MCF 10A (cell line): ENCODE measurements at regions not wholly inside any gene's neighbourhood (a gene's known extent, or its start where the extent isn't known, plus 50 kb on each side); places are given as distances from the start of the nearest gene placed in this dataset.

Source experiments
- BruUV-seq: library from RNA; stranded (reverse); fragments of 400-500 nt; replicated peaks from 2 replicates; lab custom pipeline; 2021; lab: Mats Ljungman, UMichigan
- CTCF ChIA-PET: fragments of 300-600 bp; sonication (Branson Sonifier 250); formaldehyde crosslinking; extraction: SDS; loops from one replicate; lab custom pipeline; 2021; ENCODE audit warnings: antibody characterized with exemption, inconsistent platforms; lab: Yijun Ruan, JAX
- POLR2A ChIA-PET: fragments of 300-600, 350-650 bp; sonication (Branson Sonifier 250); formaldehyde crosslinking; extraction: SDS; loops from one replicate; lab custom pipeline; 2020; ENCODE audit warnings: antibody characterized with exemption, inconsistent platforms; lab: Yijun Ruan, JAX
- DNase-seq: peaks from one replicate; pipeline ENCODE4 v3.0.0-alpha.2; 2018; ENCODE audit not compliant: unreplicated experiment
- H3K27ac Mint-ChIP-seq: one replicate; pipeline ENCODE4 v1.8.0; 2022; ENCODE audit warnings: mild to moderate bottlenecking, low read depth, mixed read lengths; ENCODE audit not compliant: unreplicated experiment
- H3K27me3 Mint-ChIP-seq: one replicate; pipeline ENCODE4 v1.8.0; 2022; ENCODE audit warnings: mixed read lengths; ENCODE audit not compliant: insufficient read depth, unreplicated experiment
- H3K36me3 Mint-ChIP-seq: one replicate; pipeline ENCODE4 v1.8.0; 2022; ENCODE audit warnings: mild to moderate bottlenecking, moderate library complexity, mixed read lengths; ENCODE audit not compliant: insufficient read depth, unreplicated experiment
- H3K4me1 Mint-ChIP-seq: one replicate; pipeline ENCODE4 v1.8.0; 2022; ENCODE audit warnings: mixed read lengths; ENCODE audit not compliant: insufficient read depth, unreplicated experiment
- H3K4me3 Mint-ChIP-seq: one replicate; pipeline ENCODE4 v1.8.0; 2022; ENCODE audit warnings: mild to moderate bottlenecking, moderate library complexity, mixed read lengths; ENCODE audit not compliant: unreplicated experiment
- H3K9me3 Mint-ChIP-seq: one replicate; pipeline ENCODE4 v1.8.0; 2022; ENCODE audit warnings: mixed read lengths; ENCODE audit not compliant: unreplicated experiment
- CTCF ChIP-seq: fragments of 200-600 bp; IDR thresholded peaks from one replicate; pipeline ENCODE4 v1.8.0; 2022; ENCODE audit warnings: antibody characterized with exemption, mild to moderate bottlenecking; ENCODE audit not compliant: unreplicated experiment
- intact Hi-C: fragments of 100-400 bp; cut with micrococcal nuclease; formaldehyde crosslinking; loops from 2 replicates; pipeline ENCODE4 v1.14.1; 2022

- Mint-ChIP-seq H3K36me3 (no peaks in the 10 kb centered on the region), H3K4me3 (no peak overlapping the region), H3K27me3 (no peaks in the 10 kb centered on the region), H3K27ac (no peak overlapping the region), H3K4me1 (no peaks in the 10 kb centered on the region), H3K9me3 (peaks cover 7% of the 10 kb centered on the region)
- intact Hi-C loops = no loop called here
- POLR2A ChIA-PET = interaction anchor here (0.6 to 0.7 kb wide), 2 partner anchors 30 to 143 kb away, joined by 3 to 4 read pairs; no protein-coding TSS in a partner anchor
- no peak for DNase-seq
- TF ChIP-seq CTCF = no peak
- CTCF ChIA-PET = no interaction called here
- BruUV-seq = no TSS peak
Measured at GRCh38 chr13:109454167-109454917, 332.0 kb downstream of the IRS2 start.

- POLR2A ChIA-PET = no interaction called here
- CTCF ChIA-PET = interaction anchor here (0.5 kb wide), 1 partner anchor 263 kb away, joined by 4 read pairs; no protein-coding TSS in a partner anchor
- intact Hi-C loops = no loop called here
- BruUV-seq = no TSS peak
- H3K9me3 Mint-ChIP-seq = peaks cover 7% of the 10 kb centered on the region
- H3K4me3 Mint-ChIP-seq = no peak overlapping the region
- H3K27me3 Mint-ChIP-seq = no peaks in the 10 kb centered on the region
- no peaks in the 10 kb centered on the region for H3K36me3 Mint-ChIP-seq
- H3K27ac Mint-ChIP-seq = no peak overlapping the region
- no peak for DNase-seq
- TF ChIP-seq CTCF = no peak
- no peaks in the 10 kb centered on the region for H3K4me1 Mint-ChIP-seq
Measured at GRCh38 chr13:109451726-109452125, 334.7 kb downstream of the IRS2 start.

GRCh38 chr13:109448629-109449028, 337.8 kb downstream of the IRS2 start:
- H3K9me3 Mint-ChIP-seq = peaks cover 23% of the 10 kb centered on the region
- no peak overlapping the region for H3K4me3 Mint-ChIP-seq
- ChIA-PET POLR2A (no interaction called here), CTCF (no interaction called here)
- no TSS peak for BruUV-seq
- H3K4me1 Mint-ChIP-seq = no peaks in the 10 kb centered on the region
- no peak for TF ChIP-seq CTCF
- no peak for DNase-seq
- H3K36me3 Mint-ChIP-seq = no peaks in the 10 kb centered on the region
- intact Hi-C loops = no loop called here
- H3K27ac Mint-ChIP-seq = no peak overlapping the region
- H3K27me3 Mint-ChIP-seq = no peaks in the 10 kb centered on the region

GRCh38 chr13:109447667-109448066, 338.7 kb downstream of the IRS2 start:
- ChIA-PET CTCF (no interaction called here), POLR2A (no interaction called here)
- no peaks in the 10 kb centered on the region for H3K4me1 Mint-ChIP-seq
- H3K36me3 Mint-ChIP-seq = no peaks in the 10 kb centered on the region
- DNase-seq = no peak
- no peaks in the 10 kb centered on the region for H3K27me3 Mint-ChIP-seq
- H3K27ac Mint-ChIP-seq = no peak overlapping the region
- H3K9me3 Mint-ChIP-seq = peaks cover 23% of the 10 kb centered on the region
- intact Hi-C loops = no loop called here
- TF ChIP-seq CTCF = no peak
- no TSS peak for BruUV-seq
- H3K4me3 Mint-ChIP-seq = no peak overlapping the region
